ENCODE measurements at regions not wholly inside any gene's neighbourhood (a gene's known extent, or its start where the extent isn't known, plus 50 kb on each side); places are given as distances from the start of the nearest gene placed in this dataset.
A peak's percentile ranks its signal among the peaks of the same experiment; 100 is the strongest.
"Not testable (repeated sequence)": the region's sequence is repeated elsewhere in the genome, so short reads cannot be mapped to it uniquely, and the experiment has no call there.

GRCh38 chr2:139469985-139470384 is 689.8 kb upstream of the NXPH2 start:
- H3K27me3 Mint-ChIP-seq, result no peaks in the 10 kb centered on the region
- ATAC-seq (no peak), DNase-seq (ENCODE audit: low spot score) (no peak)
- peaks cover 13% of the 10 kb centered on the region for H3K9me3 Mint-ChIP-seq
- no peak overlapping the region for H3K4me3 Mint-ChIP-seq
- H3K4me1 Mint-ChIP-seq (ENCODE audit: low read depth in 2 of 2), result no peaks in the 10 kb centered on the region
- no peak overlapping the region for H3K27ac Mint-ChIP-seq
- peaks cover 7% of the 10 kb centered on the region for H3K36me3 Mint-ChIP-seq

- Mint-ChIP-seq H3K9me3 (peaks cover 12% of the 10 kb centered on the region), H3K4me3 (no peak overlapping the region), H3K27ac (no peak overlapping the region), H3K27me3 (no peaks in the 10 kb centered on the region), H3K36me3 (peaks cover 4% of the 10 kb centered on the region), H3K4me1 (ENCODE audit: low read depth in 2 of 2) (no peaks in the 10 kb centered on the region)
- DNase-seq (ENCODE audit: low spot score), result no peak
- no peak for ATAC-seq
These were observed 685.6 kb upstream of the NXPH2 start for GRCh38 chr2:139465789-139466188.

- H3K27me3 Mint-ChIP-seq, result no peaks in the 10 kb centered on the region
- H3K9me3 Mint-ChIP-seq, result peaks cover 10% of the 10 kb centered on the region
- no peak for DNase-seq (ENCODE audit: low spot score)
- H3K4me1 Mint-ChIP-seq (ENCODE audit: low read depth in 2 of 2), result no peaks in the 10 kb centered on the region
- no peak for ATAC-seq
- peaks cover 2% of the 10 kb centered on the region for H3K36me3 Mint-ChIP-seq
- H3K4me3 Mint-ChIP-seq, result no peak overlapping the region
- no peak overlapping the region for H3K27ac Mint-ChIP-seq
These were observed 677.7 kb upstream of the NXPH2 start for GRCh38 chr2:139457873-139458272.

GRCh38 chr2:139454251-139454650 is 674.1 kb upstream of the NXPH2 start:
- H3K27ac Mint-ChIP-seq, result no peak overlapping the region
- H3K36me3 Mint-ChIP-seq, result no peaks in the 10 kb centered on the region
- no peak for DNase-seq (ENCODE audit: low spot score)
- ATAC-seq, result peak in 1 of 2 donors; percentile 6
- H3K27me3 Mint-ChIP-seq, result no peaks in the 10 kb centered on the region
- no peak overlapping the region for H3K4me3 Mint-ChIP-seq
- H3K9me3 Mint-ChIP-seq, result peaks cover 13% of the 10 kb centered on the region
- no peaks in the 10 kb centered on the region for H3K4me1 Mint-ChIP-seq (ENCODE audit: low read depth in 2 of 2)

GRCh38 chr2:139439100-139439499 is 658.9 kb upstream of the NXPH2 start:
- H3K27ac Mint-ChIP-seq, result no peak overlapping the region
- no peak overlapping the region for H3K4me3 Mint-ChIP-seq
- no peaks in the 10 kb centered on the region for H3K27me3 Mint-ChIP-seq
- H3K36me3 Mint-ChIP-seq, result peaks cover 4% of the 10 kb centered on the region
- no peak for ATAC-seq
- peaks cover 9% of the 10 kb centered on the region for H3K9me3 Mint-ChIP-seq
- DNase-seq (ENCODE audit: low spot score), result no peak
- H3K4me1 Mint-ChIP-seq (ENCODE audit: low read depth in 2 of 2), result no peaks in the 10 kb centered on the region

GRCh38 chr2:139438478-139438877 is 658.3 kb upstream of the NXPH2 start:
- no peak for ATAC-seq
- DNase-seq (ENCODE audit: low spot score), result no peak

GRCh38 chr2:139427164-139427563 is 647.0 kb upstream of the NXPH2 start:
- H3K9me3 Mint-ChIP-seq, result peaks cover 12% of the 10 kb centered on the region
- no peaks in the 10 kb centered on the region for H3K36me3 Mint-ChIP-seq
- no peaks in the 10 kb centered on the region for H3K4me1 Mint-ChIP-seq (ENCODE audit: low read depth in 2 of 2)
- DNase-seq (ENCODE audit: low spot score), result no peak
- no peak overlapping the region for H3K27ac Mint-ChIP-seq
- H3K4me3 Mint-ChIP-seq, result no peak overlapping the region
- no peak for ATAC-seq
- H3K27me3 Mint-ChIP-seq, result no peaks in the 10 kb centered on the region

More at GRCh38 chr2:139438478-139438877, 658.3 kb upstream of the NXPH2 start:
- Mint-ChIP-seq H3K36me3 (peaks cover 4% of the 10 kb centered on the region), H3K27ac (no peak overlapping the region), H3K4me3 (no peak overlapping the region), H3K4me1 (ENCODE audit: low read depth in 2 of 2) (no peaks in the 10 kb centered on the region), H3K27me3 (no peaks in the 10 kb centered on the region), H3K9me3 (peaks cover 8% of the 10 kb centered on the region)

- Mint-ChIP-seq H3K27ac (no peak overlapping the region), H3K4me3 (no peak overlapping the region), H3K9me3 (peaks cover 14% of the 10 kb centered on the region), H3K4me1 (ENCODE audit: low read depth in 2 of 2) (no peaks in the 10 kb centered on the region), H3K36me3 (no peaks in the 10 kb centered on the region), H3K27me3 (no peaks in the 10 kb centered on the region)
- no peak for DNase-seq (ENCODE audit: low spot score)
- no peak for ATAC-seq
These were observed 643.9 kb upstream of the NXPH2 start for GRCh38 chr2:139424101-139424500.

- peaks cover 10% of the 10 kb centered on the region for H3K9me3 Mint-ChIP-seq
These were observed 631.0 kb upstream of the NXPH2 start for GRCh38 chr2:139411236-139411635.

GRCh38 chr2:139410833-139411174 is 630.6 kb upstream of the NXPH2 start:
- H3K4me1 Mint-ChIP-seq (ENCODE audit: low read depth in 2 of 2); DNase-seq (ENCODE audit: low spot score); H3K27ac Mint-ChIP-seq; H3K27me3 Mint-ChIP-seq; ATAC-seq; H3K4me3 Mint-ChIP-seq: not testable (repeated sequence)
- peaks cover 17% of the 10 kb centered on the region for H3K36me3 Mint-ChIP-seq
- H3K9me3 Mint-ChIP-seq, result peaks cover 10% of the 10 kb centered on the region

More at GRCh38 chr2:139411236-139411635, 631.0 kb upstream of the NXPH2 start:
- Mint-ChIP-seq H3K4me3 (no peak overlapping the region), H3K4me1 (ENCODE audit: low read depth in 2 of 2) (no peaks in the 10 kb centered on the region), H3K27me3 (no peaks in the 10 kb centered on the region), H3K36me3 (peaks cover 17% of the 10 kb centered on the region), H3K27ac (no peak overlapping the region)
- ATAC-seq (no peak), DNase-seq (ENCODE audit: low spot score) (no peak)

GRCh38 chr2:139410147-139410832 is 630.1 kb upstream of the NXPH2 start:
- Mint-ChIP-seq H3K36me3 (peaks cover 17% of the 10 kb centered on the region), H3K9me3 (peaks cover 10% of the 10 kb centered on the region)
- ATAC-seq; H3K4me1 Mint-ChIP-seq (ENCODE audit: low read depth in 2 of 2); DNase-seq (ENCODE audit: low spot score); H3K27ac Mint-ChIP-seq; H3K27me3 Mint-ChIP-seq; H3K4me3 Mint-ChIP-seq: not testable (repeated sequence)

- Mint-ChIP-seq H3K9me3 (peaks cover under 1% of the 10 kb centered on the region), H3K4me3 (no peak overlapping the region), H3K36me3 (peaks cover 8% of the 10 kb centered on the region), H3K27me3 (no peaks in the 10 kb centered on the region), H3K27ac (no peak overlapping the region), H3K4me1 (ENCODE audit: low read depth in 2 of 2) (no peaks in the 10 kb centered on the region)
- ATAC-seq (no peak), DNase-seq (ENCODE audit: low spot score) (no peak)
These were observed 629.0 kb upstream of the NXPH2 start for GRCh38 chr2:139409212-139409611.

- H3K36me3 Mint-ChIP-seq, result peaks cover 2% of the 10 kb centered on the region
- H3K9me3 Mint-ChIP-seq, result peaks cover 16% of the 10 kb centered on the region
- H3K4me1 Mint-ChIP-seq (ENCODE audit: low read depth in 2 of 2), result no peaks in the 10 kb centered on the region
- H3K27ac Mint-ChIP-seq, result no peak overlapping the region
- H3K4me3 Mint-ChIP-seq, result no peak overlapping the region
- no peaks in the 10 kb centered on the region for H3K27me3 Mint-ChIP-seq
- DNase-seq (ENCODE audit: low spot score) (no peak), ATAC-seq (no peak)
These were observed 623.8 kb upstream of the NXPH2 start for GRCh38 chr2:139403948-139404347.

- Mint-ChIP-seq H3K27ac (no peak overlapping the region), H3K36me3 (peaks cover 4% of the 10 kb centered on the region), H3K9me3 (peaks cover 18% of the 10 kb centered on the region), H3K4me3 (no peak overlapping the region), H3K27me3 (no peaks in the 10 kb centered on the region), H3K4me1 (ENCODE audit: low read depth in 2 of 2) (no peaks in the 10 kb centered on the region)
- ATAC-seq (no peak), DNase-seq (ENCODE audit: low spot score) (no peak)
These were observed 614.6 kb upstream of the NXPH2 start for GRCh38 chr2:139394801-139395200.

- DNase-seq (ENCODE audit: low spot score) (no peak), ATAC-seq (no peak)
- Mint-ChIP-seq H3K27me3 (no peaks in the 10 kb centered on the region), H3K4me1 (ENCODE audit: low read depth in 2 of 2) (no peaks in the 10 kb centered on the region), H3K27ac (no peak overlapping the region), H3K36me3 (peaks cover 5% of the 10 kb centered on the region), H3K4me3 (no peak overlapping the region), H3K9me3 (peaks cover 18% of the 10 kb centered on the region)
These were observed 609.2 kb upstream of the NXPH2 start for GRCh38 chr2:139389391-139389790.
